Stimulated activated CD4-positive, alpha-beta T cell treated with anti-CD3 and anti-CD28 coated beads, Interleukin-2, amount 100 ng/mL, for 48 hours (primary cell): ENCODE measurements at regions not wholly inside any gene's neighbourhood (a gene's known extent, or its start where the extent isn't known, plus 50 kb on each side); places are given as distances from the start of the nearest gene placed in this dataset.
"Not testable (repeated sequence)": the region's sequence is repeated elsewhere in the genome, so short reads cannot be mapped to it uniquely, and the experiment has no call there.

Experiments used
- DNase-seq, 2 donors: peaks; one replicate each; pipeline ENCODE4 v3.0.0-alpha.2; 2020

GRCh38 chr2:192536922-192537624 is 342.3 kb upstream of the TMEFF2 start:
- no peak for DNase-seq

- DNase-seq: no peak
Measured at GRCh38 chr2:192535956-192536921, 341.5 kb upstream of the TMEFF2 start.

- DNase-seq: no peak
Measured at GRCh38 chr2:192534072-192534471, 339.3 kb upstream of the TMEFF2 start.

GRCh38 chr2:192524642-192525251 is 330.0 kb upstream of the TMEFF2 start:
- not testable (repeated sequence) for DNase-seq

- not testable (repeated sequence) for DNase-seq
Measured at GRCh38 chr2:192524214-192524613, 329.5 kb upstream of the TMEFF2 start.

GRCh38 chr2:192515937-192516336 is 321.2 kb upstream of the TMEFF2 start:
- no peak for DNase-seq

GRCh38 chr2:192513575-192513974 is 318.8 kb upstream of the TMEFF2 start:
- no peak for DNase-seq

GRCh38 chr2:192507836-192508450 is 313.2 kb upstream of the TMEFF2 start:
- DNase-seq: not testable (repeated sequence)

GRCh38 chr2:192500550-192501200 is 305.9 kb upstream of the TMEFF2 start:
- DNase-seq: peak in 1 of 2 donors; percentile 3

- DNase-seq: no peak
Measured at GRCh38 chr2:192499476-192499875, 304.7 kb upstream of the TMEFF2 start.

GRCh38 chr2:192498747-192499146 is 304.0 kb upstream of the TMEFF2 start:
- DNase-seq: no peak

- DNase-seq: not testable (repeated sequence)
Measured at GRCh38 chr2:192488158-192488557, 293.4 kb upstream of the TMEFF2 start.

- DNase-seq: no peak
Measured at GRCh38 chr2:192487636-192488035, 292.9 kb upstream of the TMEFF2 start.

- DNase-seq: no peak
Measured at GRCh38 chr2:192484903-192485302, 290.2 kb upstream of the TMEFF2 start.

- no peak for DNase-seq
Measured at GRCh38 chr2:192480984-192481383, 286.3 kb upstream of the TMEFF2 start.

GRCh38 chr2:192473331-192473730 is 278.6 kb upstream of the TMEFF2 start:
- no peak for DNase-seq

GRCh38 chr2:192471982-192472381 is 277.2 kb upstream of the TMEFF2 start:
- no peak for DNase-seq

GRCh38 chr2:192469612-192470011 is 274.9 kb upstream of the TMEFF2 start:
- DNase-seq: no peak

GRCh38 chr2:192467953-192468660 is 273.4 kb upstream of the TMEFF2 start:
- no peak for DNase-seq

- no peak for DNase-seq
Measured at GRCh38 chr2:192465141-192465540, 270.4 kb upstream of the TMEFF2 start.

GRCh38 chr2:192459422-192459821 is 264.7 kb upstream of the TMEFF2 start:
- DNase-seq: no peak

- DNase-seq: no peak
Measured at GRCh38 chr2:192448881-192449280, 254.1 kb upstream of the TMEFF2 start.
